ENCODE measurements at regions not wholly inside any gene's neighbourhood (a gene's known extent, or its start where the extent isn't known, plus 50 kb on each side); places are given as distances from the start of the nearest gene placed in this dataset.

DNA sequence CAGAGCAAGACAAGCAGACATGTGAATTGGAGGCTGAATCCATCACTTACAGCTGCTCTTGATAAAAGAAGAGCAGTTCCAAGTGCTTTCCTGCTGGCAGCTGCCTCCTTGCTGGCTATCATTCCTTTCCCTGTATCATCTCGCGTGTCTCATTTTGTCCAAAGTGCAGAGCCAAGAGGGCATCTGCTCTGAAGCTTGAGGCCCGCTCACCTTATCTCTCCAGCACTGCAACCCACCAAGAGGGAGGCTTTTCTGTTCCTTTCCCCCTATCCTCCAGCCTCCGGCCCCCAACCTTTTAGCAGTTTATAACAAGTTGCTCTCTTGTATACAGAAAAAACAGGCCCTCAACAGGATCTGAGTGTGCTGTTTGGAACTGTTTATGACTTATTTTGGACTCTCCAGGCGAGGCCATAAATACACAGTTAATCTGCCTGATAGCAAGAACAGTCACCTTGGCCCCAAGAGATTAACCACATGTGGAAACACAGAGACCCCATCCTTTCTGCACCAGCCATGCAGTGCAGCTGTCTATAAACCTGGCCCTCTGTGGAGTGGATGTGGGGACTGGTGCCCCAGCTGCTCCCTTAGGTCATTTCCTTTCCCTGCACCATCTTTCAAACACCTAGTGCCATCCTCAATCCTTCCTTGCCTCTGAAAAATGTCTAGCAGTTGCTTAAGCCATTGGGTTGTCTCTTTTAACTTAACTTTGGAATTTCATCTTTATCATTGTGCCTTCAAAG is 172.5 kb upstream of the FERMT1 start:
- Histone ChIP-seq H3K4me1 (replicated peaks in 1 of 4; ENCODE audit: control insufficient read depth in 3 of 4, insufficient read depth in 4 of 4, low read length in 3 of 4) (no peaks in the 10 kb centered on the region; a peak in 1 of 7 replicates), H2BK20ac (ENCODE audit: low read length) (no peak overlapping the region), H4K91ac (replicated peaks; ENCODE audit: insufficient read length, low read length) (no peak overlapping the region), H3K56ac (replicated peaks; ENCODE audit: insufficient read length, low read depth, low read length) (no peak overlapping the region), H4K8ac (ENCODE audit: extremely low read depth, insufficient read depth, low read length) (no peak overlapping the region), H3K18ac (ENCODE audit: extremely low read depth, low read length) (no peak overlapping the region), H3K79me2 (ENCODE audit: control insufficient read depth in 1 of 2, insufficient read depth in 2 of 2, low read length in 2 of 2) (no peaks in the 10 kb centered on the region), H3K27ac (ENCODE audit: low read depth, low read length) (no peak overlapping the region), H3K4ac (replicated peaks; ENCODE audit: insufficient read length, low read depth, low read length) (no peak overlapping the region), H3K23ac (ENCODE audit: insufficient read length) (no peak overlapping the region), H3K23me2 (ENCODE audit: low read depth, low read length) (no peaks in the 10 kb centered on the region), H3K9me3 (ENCODE audit: insufficient read depth in 2 of 2, low read depth in 1 of 2, low read length in 1 of 2) (0 out of 4 replicates have a peak, but pooled peaks cover 0 to under 1% of the 10 kb centered on the region in 2 experiments), H2AFZ (ENCODE audit: low read length) (no peak overlapping the region), H4K20me1 (replicated peaks in 1 of 2; ENCODE audit: control insufficient read depth in 1 of 2, insufficient read depth in 2 of 2, low read length in 2 of 2) (no peaks in the 10 kb centered on the region), H3K79me1 (ENCODE audit: low read depth, low read length) (no peaks in the 10 kb centered on the region), H3K9ac (replicated peaks in 1 of 4; ENCODE audit: extremely low read depth in 1 of 4, low read depth in 3 of 4, low read length in 3 of 4) (no peak overlapping the region), H3K27me3 (replicated peaks in 1 of 4; ENCODE audit: control insufficient read depth in 3 of 4, extremely low read depth in 1 of 4, insufficient read depth in 3 of 4, low read length in 3 of 4) (no peaks in the 10 kb centered on the region), H2BK5ac (ENCODE audit: low read depth, low read length) (no peak overlapping the region), H3K4me3 (ENCODE audit: extremely low read depth in 1 of 4, insufficient read depth in 2 of 4, low read depth in 3 of 4, low read length in 4 of 4) (no peak overlapping the region), H2AK5ac (ENCODE audit: low read depth, low read length) (no peak overlapping the region), H2BK12ac (ENCODE audit: low read depth, low read length) (no peak overlapping the region), H3K14ac (ENCODE audit: insufficient read length) (no peak overlapping the region), H2BK120ac (replicated peaks; ENCODE audit: low read depth, low read length) (no peak overlapping the region), H2BK15ac (ENCODE audit: low read length) (no peak overlapping the region), H3K36me3 (ENCODE audit: control insufficient read depth in 2 of 4, insufficient read depth in 4 of 4, low read length in 3 of 4) (no peaks in the 10 kb centered on the region), H4K5ac (ENCODE audit: insufficient read length, low read depth, low read length) (no peak overlapping the region), H3K4me2 (ENCODE audit: insufficient read depth in 1 of 2, low read depth in 2 of 2, low read length in 2 of 2) (no peak overlapping the region)
- 82% methylated on average over 5 of the region's 5 CpGs; no CpG with 5 or more reads in 1 of the 2 experiments for WGBS, 2 experiments (ENCODE audit: extremely low coverage in 1 of 2, insufficient coverage in 1 of 2, insufficient read length in 1 of 2, insufficient replicate concordance in 2 of 2, low coverage in 1 of 2, low lambda C conversion rate in 2 of 2, missing lambda C conversion rate in 1 of 2)
- TF ChIP-seq RXRA (IDR thresholded peaks at IDR 0.05; ENCODE audit: insufficient read depth, low read depth, low read length) (no peak), JUND (IDR thresholded peaks at IDR 0.05; ENCODE audit: low read length) (no peak), POU5F1 (IDR thresholded peaks at IDR 0.05; ENCODE audit: low read depth, low read length) (no peak), SIRT6 (IDR thresholded peaks at IDR 0.05; ENCODE audit: low read length) (no peak), HDAC2 (IDR thresholded peaks at IDR 0.05; ENCODE audit: borderline replicate concordance in 1 of 2, low read depth in 2 of 2, low read length in 2 of 2) (no peak), ASH2L (IDR thresholded peaks at IDR 0.05; ENCODE audit: low read length) (no peak)
- TF ChIP-seq, protein P1, sequence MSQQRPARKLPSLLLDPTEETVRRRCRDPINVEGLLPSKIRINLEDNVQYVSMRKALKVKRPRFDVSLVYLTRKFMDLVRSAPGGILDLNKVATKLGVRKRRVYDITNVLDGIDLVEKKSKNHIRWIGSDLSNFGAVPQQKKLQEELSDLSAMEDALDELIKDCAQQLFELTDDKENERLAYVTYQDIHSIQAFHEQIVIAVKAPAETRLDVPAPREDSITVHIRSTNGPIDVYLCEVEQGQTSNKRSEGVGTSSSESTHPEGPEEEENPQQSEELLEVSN (IDR thresholded peaks at IDR 0.05): no peak
- TF ChIP-seq, protein P2, sequence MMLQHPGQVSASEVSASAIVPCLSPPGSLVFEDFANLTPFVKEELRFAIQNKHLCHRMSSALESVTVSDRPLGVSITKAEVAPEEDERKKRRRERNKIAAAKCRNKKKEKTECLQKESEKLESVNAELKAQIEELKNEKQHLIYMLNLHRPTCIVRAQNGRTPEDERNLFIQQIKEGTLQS (IDR thresholded peaks at IDR 0.05; ENCODE audit: insufficient read depth, low read depth, low read length): no peak
- CTCF ChIA-PET (ENCODE audit: partially characterized antibody): no interaction called here
- FAIRE-seq: no peak
- no peak for DNase-seq (ENCODE audit: low read depth in 1 of 2, low spot score in 2 of 2)
- POLR2A ChIA-PET (ENCODE audit: partially characterized antibody): no interaction called here
